Panc1 (cell line): ENCODE measurements at regions not wholly inside any gene's neighbourhood (a gene's known extent, or its start where the extent isn't known, plus 50 kb on each side); places are given as distances from the start of the nearest gene placed in this dataset.

Source experiments
- POLR2AphosphoS5 ChIP-seq: IDR thresholded peaks from 2 replicates; pipeline ENCODE4 v1.6.1; 2012; ENCODE audit warnings: mild to moderate bottlenecking, low read depth, low read length, moderate library complexity
- SIN3A ChIP-seq: IDR thresholded peaks from 2 replicates; pipeline ENCODE4 v1.6.1; 2012; ENCODE audit warnings: low read depth, mild to moderate bottlenecking, low read length, moderate library complexity, borderline replicate concordance; ENCODE audit not compliant: insufficient read depth
- TCF7L2 ChIP-seq: IDR thresholded peaks from 2 replicates; pipeline ENCODE4 v1.6.1; 2011; ENCODE audit warnings: mild to moderate bottlenecking, low read depth, low read length, inconsistent platforms
- TF ChIP-seq, protein P1 (sequence below): fragments of 450-650 bp; IDR thresholded peaks from 2 replicates; pipeline ENCODE4 v1.5.1; 2017; ENCODE audit warnings: mild to moderate bottlenecking
- TF ChIP-seq, protein P2 (sequence below), 2 experiments: IDR thresholded peaks; 2 replicates each; pipeline ENCODE4 v1.6.1; 2011 to 2012; ENCODE audit warnings: low read depth in 2 of 2, control low read depth in 1 of 2, low read length in 1 of 2, mild to moderate bottlenecking in 1 of 2, moderate library complexity in 1 of 2; ENCODE audit not compliant: insufficient read depth in 1 of 2

GRCh38 chr14:98582276-98582675, 689.7 kb downstream of the BCL11B start:
- TF ChIP-seq, protein P1, sequence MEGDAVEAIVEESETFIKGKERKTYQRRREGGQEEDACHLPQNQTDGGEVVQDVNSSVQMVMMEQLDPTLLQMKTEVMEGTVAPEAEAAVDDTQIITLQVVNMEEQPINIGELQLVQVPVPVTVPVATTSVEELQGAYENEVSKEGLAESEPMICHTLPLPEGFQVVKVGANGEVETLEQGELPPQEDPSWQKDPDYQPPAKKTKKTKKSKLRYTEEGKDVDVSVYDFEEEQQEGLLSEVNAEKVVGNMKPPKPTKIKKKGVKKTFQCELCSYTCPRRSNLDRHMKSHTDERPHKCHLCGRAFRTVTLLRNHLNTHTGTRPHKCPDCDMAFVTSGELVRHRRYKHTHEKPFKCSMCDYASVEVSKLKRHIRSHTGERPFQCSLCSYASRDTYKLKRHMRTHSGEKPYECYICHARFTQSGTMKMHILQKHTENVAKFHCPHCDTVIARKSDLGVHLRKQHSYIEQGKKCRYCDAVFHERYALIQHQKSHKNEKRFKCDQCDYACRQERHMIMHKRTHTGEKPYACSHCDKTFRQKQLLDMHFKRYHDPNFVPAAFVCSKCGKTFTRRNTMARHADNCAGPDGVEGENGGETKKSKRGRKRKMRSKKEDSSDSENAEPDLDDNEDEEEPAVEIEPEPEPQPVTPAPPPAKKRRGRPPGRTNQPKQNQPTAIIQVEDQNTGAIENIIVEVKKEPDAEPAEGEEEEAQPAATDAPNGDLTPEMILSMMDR, result no peak
- TF ChIP-seq POLR2AphosphoS5 (no peak), TCF7L2 (no peak), SIN3A (no peak)
- TF ChIP-seq, protein P2, sequence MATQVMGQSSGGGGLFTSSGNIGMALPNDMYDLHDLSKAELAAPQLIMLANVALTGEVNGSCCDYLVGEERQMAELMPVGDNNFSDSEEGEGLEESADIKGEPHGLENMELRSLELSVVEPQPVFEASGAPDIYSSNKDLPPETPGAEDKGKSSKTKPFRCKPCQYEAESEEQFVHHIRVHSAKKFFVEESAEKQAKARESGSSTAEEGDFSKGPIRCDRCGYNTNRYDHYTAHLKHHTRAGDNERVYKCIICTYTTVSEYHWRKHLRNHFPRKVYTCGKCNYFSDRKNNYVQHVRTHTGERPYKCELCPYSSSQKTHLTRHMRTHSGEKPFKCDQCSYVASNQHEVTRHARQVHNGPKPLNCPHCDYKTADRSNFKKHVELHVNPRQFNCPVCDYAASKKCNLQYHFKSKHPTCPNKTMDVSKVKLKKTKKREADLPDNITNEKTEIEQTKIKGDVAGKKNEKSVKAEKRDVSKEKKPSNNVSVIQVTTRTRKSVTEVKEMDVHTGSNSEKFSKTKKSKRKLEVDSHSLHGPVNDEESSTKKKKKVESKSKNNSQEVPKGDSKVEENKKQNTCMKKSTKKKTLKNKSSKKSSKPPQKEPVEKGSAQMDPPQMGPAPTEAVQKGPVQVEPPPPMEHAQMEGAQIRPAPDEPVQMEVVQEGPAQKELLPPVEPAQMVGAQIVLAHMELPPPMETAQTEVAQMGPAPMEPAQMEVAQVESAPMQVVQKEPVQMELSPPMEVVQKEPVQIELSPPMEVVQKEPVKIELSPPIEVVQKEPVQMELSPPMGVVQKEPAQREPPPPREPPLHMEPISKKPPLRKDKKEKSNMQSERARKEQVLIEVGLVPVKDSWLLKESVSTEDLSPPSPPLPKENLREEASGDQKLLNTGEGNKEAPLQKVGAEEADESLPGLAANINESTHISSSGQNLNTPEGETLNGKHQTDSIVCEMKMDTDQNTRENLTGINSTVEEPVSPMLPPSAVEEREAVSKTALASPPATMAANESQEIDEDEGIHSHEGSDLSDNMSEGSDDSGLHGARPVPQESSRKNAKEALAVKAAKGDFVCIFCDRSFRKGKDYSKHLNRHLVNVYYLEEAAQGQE (IDR thresholded peaks at IDR 0.05; ENCODE audit: insufficient read depth in 1 of 2, low read depth in 2 of 2, low read length in 1 of 2), result no peak
